Mesenchymal stem cell (in vitro differentiated cells and primary cell): ENCODE measurements at regions not wholly inside any gene's neighbourhood (a gene's known extent, or its start where the extent isn't known, plus 50 kb on each side); places are given as distances from the start of the nearest gene placed in this dataset.

Experiments
- DNase-seq: peaks from one replicate; pipeline ENCODE4 v3.0.0-alpha.2; 2013
- H2AFZ ChIP-seq: one replicate; pipeline ENCODE4 v1.6.1; 2013; ENCODE audit warnings: low read depth, mild to moderate bottlenecking, control low read depth, inconsistent platforms, low read length, moderate library complexity
- H2AK5ac ChIP-seq: 2 replicates; pipeline ENCODE4 v1.6.1; 2013; ENCODE audit warnings: low read length, moderate library complexity, mild to moderate bottlenecking, inconsistent platforms; ENCODE audit not compliant: severe bottlenecking
- H2BK120ac ChIP-seq: one replicate; pipeline ENCODE4 v1.6.1; 2013; ENCODE audit warnings: low read depth, mild to moderate bottlenecking, inconsistent platforms, low read length, moderate library complexity
- H2BK12ac ChIP-seq, 2 experiments: one replicate each; pipeline ENCODE4 v1.6.1; 2013; ENCODE audit warnings: inconsistent platforms in 2 of 2, low read length in 2 of 2, mild to moderate bottlenecking in 2 of 2, moderate library complexity in 2 of 2, control low read depth in 1 of 2
- H2BK15ac ChIP-seq: one replicate; pipeline ENCODE4 v1.6.1; 2013; ENCODE audit warnings: mild to moderate bottlenecking, low read depth, inconsistent platforms; ENCODE audit not compliant: poor library complexity, severe bottlenecking
- H2BK5ac ChIP-seq: 2 replicates; pipeline ENCODE4 v1.6.1; 2013; ENCODE audit warnings: low read depth, mild to moderate bottlenecking, low read length, control low read depth, inconsistent platforms; ENCODE audit not compliant: poor library complexity, severe bottlenecking
- H3K14ac ChIP-seq, 2 experiments: one replicate each; pipeline ENCODE4 v1.6.1; 2013; ENCODE audit warnings: inconsistent platforms in 2 of 2, low read length in 2 of 2, control low read depth in 1 of 2, mild to moderate bottlenecking in 1 of 2, moderate library complexity in 1 of 2
- H3K18ac ChIP-seq, 2 experiments: one replicate each; pipeline ENCODE4 v1.6.1; 2013; ENCODE audit warnings: inconsistent platforms in 2 of 2, low read length in 2 of 2, control low read depth in 1 of 2, low read depth in 1 of 2, mild to moderate bottlenecking in 1 of 2
- H3K23ac ChIP-seq, 2 experiments: one replicate each; pipeline ENCODE4 v1.6.1; 2013; ENCODE audit warnings: inconsistent platforms in 2 of 2, low read length in 2 of 2, mild to moderate bottlenecking in 2 of 2, moderate library complexity in 2 of 2, control low read depth in 1 of 2
- H3K27ac ChIP-seq: 2 replicates; pipeline ENCODE4 v1.5.1; 2013; ENCODE audit warnings: mild to moderate bottlenecking, moderate library complexity, low read length, control low read depth, inconsistent platforms; ENCODE audit not compliant: poor library complexity, severe bottlenecking
- H3K27me3 ChIP-seq, 2 experiments: 2 replicates each; pipeline versions ENCODE4 v1.6.1 to v1.7.0; 2013; ENCODE audit warnings: low read length in 2 of 2, mild to moderate bottlenecking in 2 of 2, moderate library complexity in 2 of 2, control low read depth in 1 of 2, inconsistent platforms in 1 of 2; ENCODE audit not compliant: control insufficient read depth in 1 of 2, insufficient read depth in 1 of 2
- H3K36me3 ChIP-seq, 2 experiments: 2 replicates each; pipeline versions ENCODE4 v1.6.1 to v1.7.0; 2013; ENCODE audit warnings: low read length in 2 of 2, control low read depth in 1 of 2, inconsistent platforms in 1 of 2, low read depth in 1 of 2, mild to moderate bottlenecking in 1 of 2; ENCODE audit not compliant: insufficient read depth in 2 of 2, control insufficient read depth in 1 of 2
- H3K4ac ChIP-seq, 2 experiments: one replicate each; pipeline ENCODE4 v1.6.1; 2013; ENCODE audit warnings: inconsistent platforms in 2 of 2, low read length in 2 of 2, mild to moderate bottlenecking in 2 of 2, moderate library complexity in 2 of 2, control low read depth in 1 of 2, low read depth in 1 of 2
- H3K4me1 ChIP-seq: 2 replicates; pipeline ENCODE4 v1.6.1; 2013; ENCODE audit warnings: low read depth, low read length, control low read depth; ENCODE audit not compliant: control insufficient read depth, insufficient read depth
- H3K4me2 ChIP-seq: 2 replicates; pipeline ENCODE4 v1.6.1; 2013; ENCODE audit warnings: low read length, mild to moderate bottlenecking, inconsistent platforms; ENCODE audit not compliant: poor library complexity, severe bottlenecking
- H3K4me3 ChIP-seq, 2 experiments: 2 replicates each; pipeline versions ENCODE4 v1.5.1 to v1.7.0; 2013; ENCODE audit warnings: low read length in 2 of 2, mild to moderate bottlenecking in 2 of 2, control low read depth in 1 of 2, low read depth in 1 of 2; ENCODE audit not compliant: insufficient read depth in 1 of 2
- H3K79me1 ChIP-seq: replicated peaks from 2 replicates; pipeline ENCODE4 v1.6.1; 2013; ENCODE audit warnings: mild to moderate bottlenecking, control low read depth, low read length, inconsistent platforms; ENCODE audit not compliant: poor library complexity, severe bottlenecking
- H3K9ac ChIP-seq: 2 replicates; pipeline ENCODE4 v1.7.0; 2013; ENCODE audit warnings: mild to moderate bottlenecking, low read length, moderate library complexity
- H3K9me3 ChIP-seq: 2 replicates; pipeline ENCODE4 v1.7.0; 2013; ENCODE audit warnings: mild to moderate bottlenecking, low read length; ENCODE audit not compliant: control insufficient read depth
- H4K8ac ChIP-seq: one replicate; pipeline ENCODE4 v1.6.1; 2013; ENCODE audit warnings: inconsistent platforms, mild to moderate bottlenecking, low read length, moderate library complexity
- H4K91ac ChIP-seq: one replicate; pipeline ENCODE4 v1.6.1; 2013; ENCODE audit warnings: mild to moderate bottlenecking, low read length, inconsistent platforms
- WGBS: methylation state at CpG from one replicate; pipeline ENCODE4 v1.1.7; 2013; ENCODE audit warnings: mixed read lengths; 5-methylcytosine and 5-hydroxymethylcytosine counted together

GRCh38 chr12:20237091-20237490, 131.2 kb upstream of the PDE3A start:
- no peak overlapping the region for H4K8ac ChIP-seq
- H3K36me3 ChIP-seq, result no peaks in the 10 kb centered on the region
- no peaks in the 10 kb centered on the region for H3K9me3 ChIP-seq
- H3K18ac ChIP-seq, result no peak overlapping the region
- H2AK5ac ChIP-seq, result no peak overlapping the region
- no peak overlapping the region for H2BK120ac ChIP-seq
- no peak overlapping the region for H2BK12ac ChIP-seq
- no peak overlapping the region for H2BK5ac ChIP-seq
- H3K27me3 ChIP-seq, result no peaks in the 10 kb centered on the region
- no peak overlapping the region for H3K27ac ChIP-seq
- no peak overlapping the region for H3K4me2 ChIP-seq
- no peak overlapping the region for H3K23ac ChIP-seq
- H3K79me1 ChIP-seq, result no peaks in the 10 kb centered on the region
- H2AFZ ChIP-seq, result no peak overlapping the region
- DNase-seq, result no peak
- H3K14ac ChIP-seq, result no peak overlapping the region
- H2BK15ac ChIP-seq, result no peak overlapping the region
- no peak overlapping the region for H3K4ac ChIP-seq
- no peaks in the 10 kb centered on the region for H3K4me1 ChIP-seq
- H3K9ac ChIP-seq, result no peak overlapping the region
- H3K4me3 ChIP-seq, result no peak overlapping the region
- H4K91ac ChIP-seq, result no peak overlapping the region
- WGBS, result 88% methylated on average over 7 of the region's 7 CpGs

GRCh38 chr12:20245491-20245890, 122.8 kb upstream of the PDE3A start:
- no peak overlapping the region for H3K4me3 ChIP-seq
- DNase-seq, result no peak
- H3K4ac ChIP-seq, result no peak overlapping the region
- no peak overlapping the region for H2BK120ac ChIP-seq
- no peak overlapping the region for H2BK15ac ChIP-seq
- 85% methylated on average over 1 of the region's 1 CpG for WGBS
- H2AFZ ChIP-seq, result no peak overlapping the region
- no peak overlapping the region for H3K14ac ChIP-seq
- no peaks in the 10 kb centered on the region for H3K9me3 ChIP-seq
- H2BK5ac ChIP-seq, result no peak overlapping the region
- H3K79me1 ChIP-seq, result no peaks in the 10 kb centered on the region
- no peak overlapping the region for H4K91ac ChIP-seq
- H3K27me3 ChIP-seq, result no peaks in the 10 kb centered on the region
- no peak overlapping the region for H3K23ac ChIP-seq
- no peak overlapping the region for H3K27ac ChIP-seq
- no peaks in the 10 kb centered on the region for H3K4me1 ChIP-seq
- no peak overlapping the region for H3K18ac ChIP-seq
- no peak overlapping the region for H2BK12ac ChIP-seq
- no peak overlapping the region for H4K8ac ChIP-seq
- H3K9ac ChIP-seq, result no peak overlapping the region
- H3K36me3 ChIP-seq, result no peaks in the 10 kb centered on the region
- no peak overlapping the region for H2AK5ac ChIP-seq
- no peak overlapping the region for H3K4me2 ChIP-seq

GRCh38 chr12:20248646-20249045, 119.7 kb upstream of the PDE3A start:
- no peaks in the 10 kb centered on the region for H3K79me1 ChIP-seq
- H3K14ac ChIP-seq, result no peak overlapping the region

GRCh38 chr12:20250761-20251160, 117.6 kb upstream of the PDE3A start:
- no peaks in the 10 kb centered on the region for H3K27me3 ChIP-seq
- no peaks in the 10 kb centered on the region for H3K9me3 ChIP-seq
- no peaks in the 10 kb centered on the region for H3K79me1 ChIP-seq
- H3K23ac ChIP-seq, result no peak overlapping the region
- no peak overlapping the region for H3K4me2 ChIP-seq
- WGBS, result no CpG with 5 or more reads among the region's 1 CpG
- no peak for DNase-seq
- no peak overlapping the region for H2BK5ac ChIP-seq
- no peak overlapping the region for H4K8ac ChIP-seq
- H2AFZ ChIP-seq, result no peak overlapping the region
- H3K27ac ChIP-seq, result no peak overlapping the region
- no peak overlapping the region for H2AK5ac ChIP-seq
- no peaks in the 10 kb centered on the region for H3K4me1 ChIP-seq
- no peak overlapping the region for H3K14ac ChIP-seq
- H3K4ac ChIP-seq, result no peak overlapping the region
- no peak overlapping the region for H2BK12ac ChIP-seq
- H4K91ac ChIP-seq, result no peak overlapping the region
- no peak overlapping the region for H3K18ac ChIP-seq
- H2BK15ac ChIP-seq, result no peak overlapping the region
- H2BK120ac ChIP-seq, result no peak overlapping the region
- H3K4me3 ChIP-seq, result no peak overlapping the region
- H3K36me3 ChIP-seq, result no peaks in the 10 kb centered on the region
- no peak overlapping the region for H3K9ac ChIP-seq

More at GRCh38 chr12:20248646-20249045, 119.7 kb upstream of the PDE3A start:
- Histone ChIP-seq H3K4ac (no peak overlapping the region), H3K9me3 (no peaks in the 10 kb centered on the region), H2AFZ (no peak overlapping the region), H3K18ac (no peak overlapping the region), H2AK5ac (no peak overlapping the region), H3K4me2 (no peak overlapping the region), H3K27ac (no peak overlapping the region), H2BK5ac (no peak overlapping the region), H2BK15ac (no peak overlapping the region), H2BK12ac (no peak overlapping the region), H3K23ac (no peak overlapping the region), H4K8ac (no peak overlapping the region), H3K4me3 (no peak overlapping the region), H4K91ac (no peak overlapping the region), H3K27me3 (no peaks in the 10 kb centered on the region), H3K36me3 (no peaks in the 10 kb centered on the region), H3K4me1 (no peaks in the 10 kb centered on the region), H3K9ac (no peak overlapping the region), H2BK120ac (no peak overlapping the region)
- 87% methylated on average over 3 of the region's 3 CpGs for WGBS
- DNase-seq, result no peak
